Gastroesophageal sphincter (tissue), 4 donors: ENCODE measurements at regions not wholly inside any gene's neighbourhood (a gene's known extent, or its start where the extent isn't known, plus 50 kb on each side); places are given as distances from the start of the nearest gene placed in this dataset.

ENCODE experiments used
- ATAC-seq: fragments of 150-250 bp; one replicate; pipeline ENCODE4 v1.9.1; 2016; ENCODE audit warnings: mild to moderate bottlenecking, moderate library complexity
- H3K27ac ChIP-seq, 4 donors: fragments of 200-600 bp; sonication (generic) in 3 of 4; 1 replicate in 3 of 4; 2 replicates in 1 of 4; pipeline ENCODE4 v1.5.1; 2016 to 2019
- H3K27me3 ChIP-seq: fragments of 200-600 bp; sonication (generic); one replicate; pipeline ENCODE4 v1.5.1; 2019
- H3K36me3 ChIP-seq, 2 donors: fragments of 200-600 bp; sonication (generic); one replicate each; pipeline ENCODE4 v1.5.1; 2019; ENCODE audit warnings: control low read depth in 1 of 2
- H3K4me1 ChIP-seq, 3 donors: fragments of 200-600 bp; sonication (generic); 1 replicate in 2 of 3; 2 replicates in 1 of 3; pipeline ENCODE4 v1.5.1; 2016 to 2019; ENCODE audit warnings: control low read depth in 2 of 3
- H3K4me3 ChIP-seq, 2 donors: fragments of 200-600 bp; sonication (generic); one replicate each; pipeline ENCODE4 v1.5.1; 2019; ENCODE audit warnings: mild to moderate bottlenecking in 1 of 2, moderate library complexity in 1 of 2
- H3K9me3 ChIP-seq, 3 donors: fragments of 200-600 bp; sonication (generic); one replicate each; pipeline ENCODE4 v1.5.1; 2017 to 2019; ENCODE audit warnings: control low read depth in 2 of 3
- CTCF ChIP-seq, 4 experiments: fragments of 200-600 bp in 2 of 4; fragments of 450-650 bp in 2 of 4; sonication (generic) in 1 of 4; IDR thresholded peaks; one replicate each; pipeline ENCODE4 v1.5.1; 2017 to 2019; ENCODE audit warnings: antibody characterized with exemption in 4 of 4, mild to moderate bottlenecking in 2 of 4, moderate library complexity in 2 of 4
- EP300 ChIP-seq: sonication (generic); formaldehyde crosslinking; IDR thresholded peaks from one replicate; pipeline ENCODE4 v1.6.1; 2017; ENCODE audit warnings: antibody characterized with exemption, mild to moderate bottlenecking
- POLR2A ChIP-seq, 2 donors: fragments of 450-650 bp; IDR thresholded peaks; one replicate each; pipeline ENCODE4 v1.6.1; 2017; ENCODE audit warnings: antibody characterized with exemption in 2 of 2, mild to moderate bottlenecking in 2 of 2, moderate library complexity in 1 of 2
- POLR2AphosphoS5 ChIP-seq: sonication (generic); formaldehyde crosslinking; IDR thresholded peaks from one replicate; pipeline ENCODE4 v1.6.1; 2017; ENCODE audit warnings: antibody characterized with exemption
- WGBS, 2 donors: methylation state at CpG; one replicate each; pipeline ENCODE4 v1.1.5; 2018; ENCODE audit warnings: low coverage in 1 of 2; 5-methylcytosine and 5-hydroxymethylcytosine counted together

- ATAC-seq: no peak
- no peaks in the 10 kb centered on the region for H3K27me3 ChIP-seq
- TF ChIP-seq POLR2A (IDR thresholded peaks at IDR 0.05): no peak
- TF ChIP-seq CTCF (IDR thresholded peaks at IDR 0.05): no peak
- TF ChIP-seq POLR2AphosphoS5: no peak
- TF ChIP-seq EP300: no peak
- no peak overlapping the region for H3K27ac ChIP-seq
- H3K36me3 ChIP-seq: no peaks in the 10 kb centered on the region
- H3K4me1 ChIP-seq: peaks cover 0 to 33% (median 0%) of the 10 kb centered on the region in 3 donors
- no peak overlapping the region for H3K4me3 ChIP-seq
- H3K9me3 ChIP-seq: no peaks in the 10 kb centered on the region
- WGBS, 2 donors: 93 to 94% methylated on average over 2 of the region's 2 CpGs
Measured at GRCh38 chr6:21995318-21995717, 301.5 kb downstream of the PRL start.

- Histone ChIP-seq H3K9me3 (no peaks in the 10 kb centered on the region), H3K4me1 (peaks cover 0 to 42% (median 0%) of the 10 kb centered on the region in 3 donors), H3K27ac (no peak overlapping the region), H3K27me3 (no peaks in the 10 kb centered on the region), H3K4me3 (no peak overlapping the region), H3K36me3 (no peaks in the 10 kb centered on the region)
- no peak for ATAC-seq
- WGBS, 2 donors: 61 to 81% methylated on average over 5 of the region's 5 CpGs
- TF ChIP-seq EP300 (no peak), CTCF (IDR thresholded peaks at IDR 0.05) (no peak), POLR2A (IDR thresholded peaks at IDR 0.05) (no peak), POLR2AphosphoS5 (no peak)
Measured at GRCh38 chr6:21996425-21997118, 300.3 kb downstream of the PRL start.

- Histone ChIP-seq H3K9me3 (no peaks in the 10 kb centered on the region), H3K27me3 (no peaks in the 10 kb centered on the region), H3K4me1 (peaks cover 0 to 46% (median 0%) of the 10 kb centered on the region in 3 donors), H3K27ac (no peak overlapping the region), H3K36me3 (no peaks in the 10 kb centered on the region), H3K4me3 (no peak overlapping the region)
- 21 to 50% methylated on average over 3 to 5 of the region's 5 CpGs for WGBS, 2 donors
- TF ChIP-seq POLR2AphosphoS5 (no peak), CTCF (IDR thresholded peaks at IDR 0.05) (no peak), EP300 (no peak), POLR2A (IDR thresholded peaks at IDR 0.05) (no peak)
- no peak for ATAC-seq
Measured at GRCh38 chr6:21997119-21998037, 299.5 kb downstream of the PRL start.

- H3K27ac ChIP-seq: no peak overlapping the region
- peaks cover 0 to 52% (median 0%) of the 10 kb centered on the region in 3 donors for H3K4me1 ChIP-seq
- H3K9me3 ChIP-seq: no peaks in the 10 kb centered on the region
- H3K4me3 ChIP-seq: no peak overlapping the region
- TF ChIP-seq POLR2AphosphoS5: no peak
- no peak for TF ChIP-seq EP300
- H3K36me3 ChIP-seq: no peaks in the 10 kb centered on the region
- no peaks in the 10 kb centered on the region for H3K27me3 ChIP-seq
- no peak for ATAC-seq
Measured at GRCh38 chr6:21998582-21998981, 298.3 kb downstream of the PRL start.

- WGBS, 2 donors: 29 to 35% methylated on average over 5 to 6 of the region's 6 CpGs
Measured at GRCh38 chr6:21999012-21999528, 297.8 kb downstream of the PRL start.

More at GRCh38 chr6:21999012-21999528, 297.8 kb downstream of the PRL start:
- Histone ChIP-seq H3K9me3 (no peaks in the 10 kb centered on the region), H3K27me3 (no peaks in the 10 kb centered on the region), H3K27ac (peak overlapping the region in 1 of 4 donors; percentile 5), H3K4me1 (peaks cover 0 to 56% (median 0%) of the 10 kb centered on the region in 3 donors), H3K4me3 (no peak overlapping the region), H3K36me3 (no peaks in the 10 kb centered on the region)
- TF ChIP-seq POLR2AphosphoS5 (no peak), EP300 (no peak), CTCF (IDR thresholded peaks at IDR 0.05) (no peak), POLR2A (IDR thresholded peaks at IDR 0.05) (no peak)
- no peak for ATAC-seq
